ENCODE measurements at regions not wholly inside any gene's neighbourhood (a gene's known extent, or its start where the extent isn't known, plus 50 kb on each side); places are given as distances from the start of the nearest gene placed in this dataset.

GRCh38 chr3:81932681-81933080, 171.2 kb upstream of the GBE1 start:
- no peaks in the 10 kb centered on the region for H3K4me1 Mint-ChIP-seq (ENCODE audit: low read depth)
- no peaks in the 10 kb centered on the region for H3K9me3 Mint-ChIP-seq
- H3K4me3 Mint-ChIP-seq = no peak overlapping the region
- H3K36me3 Mint-ChIP-seq (ENCODE audit: low read depth) = no peaks in the 10 kb centered on the region
- H3K27ac Mint-ChIP-seq = no peak overlapping the region
- no peaks in the 10 kb centered on the region for H3K27me3 Mint-ChIP-seq

- Mint-ChIP-seq H3K4me1 (ENCODE audit: low read depth) (no peaks in the 10 kb centered on the region), H3K36me3 (ENCODE audit: low read depth) (no peaks in the 10 kb centered on the region), H3K27me3 (no peaks in the 10 kb centered on the region), H3K27ac (no peak overlapping the region), H3K4me3 (no peak overlapping the region), H3K9me3 (no peaks in the 10 kb centered on the region)
Measured at GRCh38 chr3:81931265-81932251, 170.1 kb upstream of the GBE1 start.

- Mint-ChIP-seq H3K36me3 (ENCODE audit: low read depth) (no peaks in the 10 kb centered on the region), H3K4me3 (no peak overlapping the region), H3K27ac (no peak overlapping the region), H3K27me3 (peaks cover 6% of the 10 kb centered on the region), H3K9me3 (peaks cover 5% of the 10 kb centered on the region), H3K4me1 (ENCODE audit: low read depth) (no peaks in the 10 kb centered on the region)
Measured at GRCh38 chr3:81929697-81930096, 168.3 kb upstream of the GBE1 start.

GRCh38 chr3:81927811-81928210, 166.4 kb upstream of the GBE1 start:
- no peak overlapping the region for H3K4me3 Mint-ChIP-seq
- H3K36me3 Mint-ChIP-seq (ENCODE audit: low read depth) = no peaks in the 10 kb centered on the region
- H3K4me1 Mint-ChIP-seq (ENCODE audit: low read depth) = no peaks in the 10 kb centered on the region
- H3K27me3 Mint-ChIP-seq = peaks cover 6% of the 10 kb centered on the region
- no peak overlapping the region for H3K27ac Mint-ChIP-seq
- peaks cover 5% of the 10 kb centered on the region for H3K9me3 Mint-ChIP-seq

- peaks cover 5% of the 10 kb centered on the region for H3K9me3 Mint-ChIP-seq
- no peaks in the 10 kb centered on the region for H3K36me3 Mint-ChIP-seq (ENCODE audit: low read depth)
- no peak overlapping the region for H3K4me3 Mint-ChIP-seq
- no peak overlapping the region for H3K27ac Mint-ChIP-seq
- H3K4me1 Mint-ChIP-seq (ENCODE audit: low read depth) = no peaks in the 10 kb centered on the region
- H3K27me3 Mint-ChIP-seq = peaks cover 6% of the 10 kb centered on the region
Measured at GRCh38 chr3:81925385-81925784, 163.9 kb upstream of the GBE1 start.

- no peaks in the 10 kb centered on the region for H3K36me3 Mint-ChIP-seq (ENCODE audit: low read depth)
- H3K9me3 Mint-ChIP-seq = peaks cover 5% of the 10 kb centered on the region
- no peaks in the 10 kb centered on the region for H3K4me1 Mint-ChIP-seq (ENCODE audit: low read depth)
- H3K27me3 Mint-ChIP-seq = peaks cover 6% of the 10 kb centered on the region
- H3K27ac Mint-ChIP-seq = no peak overlapping the region
- H3K4me3 Mint-ChIP-seq = no peak overlapping the region
Measured at GRCh38 chr3:81923038-81923437, 161.6 kb upstream of the GBE1 start.

- Mint-ChIP-seq H3K27me3 (peaks cover 6% of the 10 kb centered on the region), H3K4me1 (ENCODE audit: low read depth) (no peaks in the 10 kb centered on the region), H3K9me3 (peaks cover 5% of the 10 kb centered on the region), H3K36me3 (ENCODE audit: low read depth) (no peaks in the 10 kb centered on the region), H3K4me3 (no peak overlapping the region), H3K27ac (no peak overlapping the region)
Measured at GRCh38 chr3:81922404-81922803, 161.0 kb upstream of the GBE1 start.

GRCh38 chr3:81920816-81921215, 159.4 kb upstream of the GBE1 start:
- Mint-ChIP-seq H3K4me3 (no peak overlapping the region), H3K9me3 (peaks cover 5% of the 10 kb centered on the region), H3K27ac (no peak overlapping the region), H3K36me3 (ENCODE audit: low read depth) (no peaks in the 10 kb centered on the region), H3K27me3 (peaks cover 6% of the 10 kb centered on the region), H3K4me1 (ENCODE audit: low read depth) (no peaks in the 10 kb centered on the region)

- H3K9me3 Mint-ChIP-seq = no peaks in the 10 kb centered on the region
- H3K4me1 Mint-ChIP-seq (ENCODE audit: low read depth) = no peaks in the 10 kb centered on the region
- H3K27ac Mint-ChIP-seq = no peak overlapping the region
- H3K36me3 Mint-ChIP-seq (ENCODE audit: low read depth) = no peaks in the 10 kb centered on the region
- H3K27me3 Mint-ChIP-seq = no peaks in the 10 kb centered on the region
- H3K4me3 Mint-ChIP-seq = no peak overlapping the region
Measured at GRCh38 chr3:81916890-81917289, 155.4 kb upstream of the GBE1 start.

- Mint-ChIP-seq H3K9me3 (no peaks in the 10 kb centered on the region), H3K36me3 (ENCODE audit: low read depth) (no peaks in the 10 kb centered on the region), H3K4me1 (ENCODE audit: low read depth) (no peaks in the 10 kb centered on the region), H3K27me3 (peaks cover 6% of the 10 kb centered on the region), H3K4me3 (no peak overlapping the region), H3K27ac (no peak overlapping the region)
Measured at GRCh38 chr3:81913886-81914663, 152.6 kb upstream of the GBE1 start.

GRCh38 chr3:81911221-81911620, 149.8 kb upstream of the GBE1 start:
- H3K27ac Mint-ChIP-seq = no peak overlapping the region
- H3K36me3 Mint-ChIP-seq (ENCODE audit: low read depth) = no peaks in the 10 kb centered on the region
- no peaks in the 10 kb centered on the region for H3K4me1 Mint-ChIP-seq (ENCODE audit: low read depth)
- H3K4me3 Mint-ChIP-seq = no peak overlapping the region
- no peaks in the 10 kb centered on the region for H3K9me3 Mint-ChIP-seq
- peaks cover 6% of the 10 kb centered on the region for H3K27me3 Mint-ChIP-seq

- Mint-ChIP-seq H3K27ac (no peak overlapping the region), H3K27me3 (peaks cover 6% of the 10 kb centered on the region), H3K4me3 (no peak overlapping the region), H3K9me3 (no peaks in the 10 kb centered on the region), H3K4me1 (ENCODE audit: low read depth) (no peaks in the 10 kb centered on the region), H3K36me3 (ENCODE audit: low read depth) (no peaks in the 10 kb centered on the region)
Measured at GRCh38 chr3:81910244-81910852, 148.9 kb upstream of the GBE1 start.

GRCh38 chr3:81909796-81910195, 148.4 kb upstream of the GBE1 start:
- no peaks in the 10 kb centered on the region for H3K36me3 Mint-ChIP-seq (ENCODE audit: low read depth)
- H3K4me3 Mint-ChIP-seq = no peak overlapping the region
- no peaks in the 10 kb centered on the region for H3K9me3 Mint-ChIP-seq
- peaks cover 6% of the 10 kb centered on the region for H3K27me3 Mint-ChIP-seq
- no peaks in the 10 kb centered on the region for H3K4me1 Mint-ChIP-seq (ENCODE audit: low read depth)
- H3K27ac Mint-ChIP-seq = no peak overlapping the region

GRCh38 chr3:81908561-81908960, 147.1 kb upstream of the GBE1 start:
- Mint-ChIP-seq H3K9me3 (no peaks in the 10 kb centered on the region), H3K4me1 (ENCODE audit: low read depth) (no peaks in the 10 kb centered on the region), H3K4me3 (no peak overlapping the region), H3K36me3 (ENCODE audit: low read depth) (no peaks in the 10 kb centered on the region), H3K27ac (no peak overlapping the region), H3K27me3 (peaks cover 10% of the 10 kb centered on the region)

- no peak overlapping the region for H3K27ac Mint-ChIP-seq
- no peaks in the 10 kb centered on the region for H3K9me3 Mint-ChIP-seq
- no peaks in the 10 kb centered on the region for H3K27me3 Mint-ChIP-seq
- no peak overlapping the region for H3K4me3 Mint-ChIP-seq
- H3K36me3 Mint-ChIP-seq (ENCODE audit: low read depth) = no peaks in the 10 kb centered on the region
- no peaks in the 10 kb centered on the region for H3K4me1 Mint-ChIP-seq (ENCODE audit: low read depth)
Measured at GRCh38 chr3:81898336-81898735, 136.9 kb upstream of the GBE1 start.

Measured in stimulated activated naive CD8-positive, alpha-beta T cell treated with anti-CD3 and anti-CD28 coated beads, Interleukin-15, Interleukin-2, amounts not matched to agents 100 ng/mL and 50 ng/mL, for 24 hours (primary cell).